Islet of Langerhans (tissue), 1 donor: ENCODE measurements at regions not wholly inside any gene's neighbourhood (a gene's known extent, or its start where the extent isn't known, plus 50 kb on each side); places are given as distances from the start of the nearest gene placed in this dataset.
"Not testable (repeated sequence)": the region's sequence is repeated elsewhere in the genome, so short reads cannot be mapped to it uniquely, and the experiment has no call there.

Source experiments
- FAIRE-seq: peaks from one replicate; lab custom pipeline; 2011; peaks lifted over from hg19 to GRCh38; lab: Jason Lieb, UNC

GRCh38 chr11:91011503-91011902, 788.7 kb upstream of the CHORDC1 start:
- FAIRE-seq: no peak

GRCh38 chr11:91005458-91005857, 782.6 kb upstream of the CHORDC1 start:
- FAIRE-seq: no peak

GRCh38 chr11:90997241-90997640, 774.4 kb upstream of the CHORDC1 start:
- no peak for FAIRE-seq

- FAIRE-seq: not testable (repeated sequence)
These were observed 749.3 kb upstream of the CHORDC1 start for GRCh38 chr11:90972159-90972558.

- no peak for FAIRE-seq
These were observed 725.1 kb upstream of the CHORDC1 start for GRCh38 chr11:90947930-90948329.

- FAIRE-seq: no peak
These were observed 707.4 kb upstream of the CHORDC1 start for GRCh38 chr11:90930252-90930651.

GRCh38 chr11:90919332-90919731, 696.5 kb upstream of the CHORDC1 start:
- no peak for FAIRE-seq

- no peak for FAIRE-seq
These were observed 693.9 kb upstream of the CHORDC1 start for GRCh38 chr11:90916706-90917105.

GRCh38 chr11:90913131-90913668, 690.4 kb upstream of the CHORDC1 start:
- FAIRE-seq: no peak

- FAIRE-seq: no peak
These were observed 689.8 kb upstream of the CHORDC1 start for GRCh38 chr11:90912631-90913030.

GRCh38 chr11:90911192-90911591, 688.3 kb upstream of the CHORDC1 start:
- FAIRE-seq: no peak

GRCh38 chr11:90908074-90908473, 685.2 kb upstream of the CHORDC1 start:
- no peak for FAIRE-seq

- FAIRE-seq: no peak
These were observed 673.0 kb upstream of the CHORDC1 start for GRCh38 chr11:90895850-90896249.

- no peak for FAIRE-seq
These were observed 667.5 kb upstream of the CHORDC1 start for GRCh38 chr11:90890347-90890746.

- FAIRE-seq: no peak
These were observed 661.3 kb upstream of the CHORDC1 start for GRCh38 chr11:90884181-90884580.

GRCh38 chr11:90874986-90875385, 652.1 kb upstream of the CHORDC1 start:
- no peak for FAIRE-seq

- FAIRE-seq: no peak
These were observed 651.4 kb upstream of the CHORDC1 start for GRCh38 chr11:90874281-90874680.

GRCh38 chr11:90867416-90867815, 644.6 kb upstream of the CHORDC1 start:
- no peak for FAIRE-seq

GRCh38 chr11:90856790-90857189, 633.9 kb upstream of the CHORDC1 start:
- FAIRE-seq: no peak

- no peak for FAIRE-seq
These were observed 632.7 kb upstream of the CHORDC1 start for GRCh38 chr11:90855531-90855930.

GRCh38 chr11:90851196-90851595, 628.3 kb upstream of the CHORDC1 start:
- FAIRE-seq: no peak

- FAIRE-seq: no peak
These were observed 626.5 kb upstream of the CHORDC1 start for GRCh38 chr11:90849312-90849711.

GRCh38 chr11:90847268-90847886, 624.5 kb upstream of the CHORDC1 start:
- FAIRE-seq: peak; percentile 95

- FAIRE-seq: no peak
These were observed 623.8 kb upstream of the CHORDC1 start for GRCh38 chr11:90846628-90847027.

- no peak for FAIRE-seq
These were observed 623.0 kb upstream of the CHORDC1 start for GRCh38 chr11:90845799-90846198.
